GM12891 (cell line): ENCODE measurements at regions not wholly inside any gene's neighbourhood (a gene's known extent, or its start where the extent isn't known, plus 50 kb on each side); places are given as distances from the start of the nearest gene placed in this dataset.

Experiments used
- PAX5 ChIP-seq: IDR thresholded peaks from 2 replicates; pipeline ENCODE4 v1.6.1; 2011; ENCODE audit warnings: low read length, moderate library complexity, mild to moderate bottlenecking; ENCODE audit not compliant: insufficient read depth, severe bottlenecking
- POLR2A ChIP-seq: IDR thresholded peaks from 2 replicates; pipeline ENCODE4 v1.6.1; 2011; ENCODE audit warnings: low read depth, low read length, control low read depth
- POLR2AphosphoS5 ChIP-seq: IDR thresholded peaks from 2 replicates; pipeline ENCODE4 v1.6.1; 2011; ENCODE audit warnings: low read depth, low read length, control low read depth
- POU2F2 ChIP-seq: IDR thresholded peaks from 2 replicates; pipeline ENCODE4 v1.6.1; 2011; ENCODE audit warnings: low read depth, mild to moderate bottlenecking, control low read depth, low read length, moderate library complexity
- SPI1 ChIP-seq: IDR thresholded peaks from 2 replicates; pipeline ENCODE4 v1.6.1; 2011; ENCODE audit warnings: low read depth, low read length, control low read depth
- TAF1 ChIP-seq: IDR thresholded peaks from 2 replicates; pipeline ENCODE4 v1.6.1; 2011; ENCODE audit warnings: low read depth, low read length, control low read depth

DNA sequence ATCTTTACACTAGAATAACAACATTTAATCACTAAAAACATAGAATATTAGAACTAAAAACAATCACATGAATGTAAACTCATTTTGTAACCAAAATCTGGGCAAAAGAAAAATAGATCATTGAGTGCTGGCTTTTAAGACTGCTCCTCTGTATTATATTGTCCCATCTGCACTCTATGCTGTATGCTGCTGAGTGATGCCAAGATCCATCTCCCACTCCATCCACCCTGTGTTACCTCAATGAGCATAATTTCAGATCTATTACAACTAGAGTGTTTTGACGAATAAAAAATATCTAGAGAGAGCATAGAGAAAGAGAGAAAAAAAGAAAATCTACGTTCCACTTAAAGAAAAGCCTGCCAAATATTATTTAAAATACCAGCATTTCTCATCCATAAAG is 1060.4 kb downstream of the ZPLD1 start:
- no peak for TF ChIP-seq POLR2A
- TF ChIP-seq TAF1 = no peak
- no peak for TF ChIP-seq POLR2AphosphoS5
- TF ChIP-seq SPI1 = no peak
- no peak for TF ChIP-seq PAX5
- no peak for TF ChIP-seq POU2F2
